ENCODE measurements at regions not wholly inside any gene's neighbourhood (a gene's known extent, or its start where the extent isn't known, plus 50 kb on each side); places are given as distances from the start of the nearest gene placed in this dataset.

DNA sequence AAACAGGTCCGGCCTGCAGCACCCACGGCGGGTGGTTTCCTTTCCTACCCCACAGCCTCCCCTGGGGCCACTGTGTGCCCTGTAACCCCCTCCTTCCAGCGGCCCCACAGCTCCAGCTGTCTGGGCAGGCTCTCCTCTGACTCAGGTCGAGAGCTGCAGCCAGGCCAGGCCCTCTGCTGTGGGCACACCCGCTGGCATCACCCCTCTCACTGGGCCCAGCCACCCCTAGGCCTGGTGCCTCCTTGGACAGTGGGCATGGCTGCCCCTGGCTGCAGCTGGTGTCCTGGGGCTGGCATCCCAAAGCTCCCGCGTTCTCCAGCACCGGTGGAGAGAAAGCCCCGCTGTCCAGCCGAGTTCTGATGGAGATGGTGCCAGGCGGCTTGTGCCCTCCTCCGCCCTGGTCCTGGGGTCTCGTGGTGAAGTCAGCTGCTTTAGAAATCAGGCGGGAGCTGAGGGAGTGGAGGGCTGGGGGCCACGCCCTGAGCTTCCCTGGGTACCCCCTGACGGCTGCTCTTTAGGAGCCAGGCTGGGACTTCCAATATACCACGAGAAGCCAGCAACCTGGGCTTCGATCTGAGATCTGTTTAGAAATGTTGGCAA, 114.9 kb downstream of the KIF26A start:
- TF ChIP-seq, protein P1, sequence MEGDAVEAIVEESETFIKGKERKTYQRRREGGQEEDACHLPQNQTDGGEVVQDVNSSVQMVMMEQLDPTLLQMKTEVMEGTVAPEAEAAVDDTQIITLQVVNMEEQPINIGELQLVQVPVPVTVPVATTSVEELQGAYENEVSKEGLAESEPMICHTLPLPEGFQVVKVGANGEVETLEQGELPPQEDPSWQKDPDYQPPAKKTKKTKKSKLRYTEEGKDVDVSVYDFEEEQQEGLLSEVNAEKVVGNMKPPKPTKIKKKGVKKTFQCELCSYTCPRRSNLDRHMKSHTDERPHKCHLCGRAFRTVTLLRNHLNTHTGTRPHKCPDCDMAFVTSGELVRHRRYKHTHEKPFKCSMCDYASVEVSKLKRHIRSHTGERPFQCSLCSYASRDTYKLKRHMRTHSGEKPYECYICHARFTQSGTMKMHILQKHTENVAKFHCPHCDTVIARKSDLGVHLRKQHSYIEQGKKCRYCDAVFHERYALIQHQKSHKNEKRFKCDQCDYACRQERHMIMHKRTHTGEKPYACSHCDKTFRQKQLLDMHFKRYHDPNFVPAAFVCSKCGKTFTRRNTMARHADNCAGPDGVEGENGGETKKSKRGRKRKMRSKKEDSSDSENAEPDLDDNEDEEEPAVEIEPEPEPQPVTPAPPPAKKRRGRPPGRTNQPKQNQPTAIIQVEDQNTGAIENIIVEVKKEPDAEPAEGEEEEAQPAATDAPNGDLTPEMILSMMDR (IDR thresholded peaks at IDR 0.05): no peak
- TF ChIP-seq POLR2A (IDR thresholded peaks at IDR 0.05): no peak

Data from adrenal gland (tissue), 5 donors.